8988T (cell line): ENCODE measurements at regions not wholly inside any gene's neighbourhood (a gene's known extent, or its start where the extent isn't known, plus 50 kb on each side); places are given as distances from the start of the nearest gene placed in this dataset.

Source experiments
- DNase-seq: peaks from one replicate; pipeline ENCODE4 v3.0.0; 2011

- no peak for DNase-seq
Measured at GRCh38 chr2:39515273-39515896, 78.3 kb upstream of the MAP4K3 start.

DNA sequence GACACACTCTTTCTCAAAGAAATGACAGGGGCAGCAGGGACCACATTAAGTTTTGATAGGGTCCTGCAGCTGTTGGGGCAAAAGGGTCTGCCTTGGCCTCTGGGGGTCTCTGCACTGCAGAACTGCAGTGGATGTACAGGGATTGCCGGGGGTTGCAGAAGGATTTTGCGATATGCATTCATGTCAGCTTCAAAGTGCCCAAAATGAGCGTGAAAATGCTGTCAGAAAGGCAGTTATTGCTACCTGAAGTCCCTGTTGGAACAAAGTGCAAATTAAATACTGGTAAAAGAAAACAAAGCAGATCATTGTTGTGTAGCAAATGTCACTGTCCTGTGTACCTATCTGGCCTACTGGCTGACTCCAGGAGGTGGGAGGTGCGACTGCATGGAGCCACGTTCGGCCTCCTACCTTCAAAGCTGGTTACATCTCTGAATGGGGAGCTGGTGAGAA, 78.8 kb upstream of the MAP4K3 start:
- no peak for DNase-seq

- no peak for DNase-seq
Measured at GRCh38 chr2:39516347-39517101, 79.4 kb upstream of the MAP4K3 start.

GRCh38 chr2:39517102-39517436, 80.0 kb upstream of the MAP4K3 start:
- no peak for DNase-seq

DNA sequence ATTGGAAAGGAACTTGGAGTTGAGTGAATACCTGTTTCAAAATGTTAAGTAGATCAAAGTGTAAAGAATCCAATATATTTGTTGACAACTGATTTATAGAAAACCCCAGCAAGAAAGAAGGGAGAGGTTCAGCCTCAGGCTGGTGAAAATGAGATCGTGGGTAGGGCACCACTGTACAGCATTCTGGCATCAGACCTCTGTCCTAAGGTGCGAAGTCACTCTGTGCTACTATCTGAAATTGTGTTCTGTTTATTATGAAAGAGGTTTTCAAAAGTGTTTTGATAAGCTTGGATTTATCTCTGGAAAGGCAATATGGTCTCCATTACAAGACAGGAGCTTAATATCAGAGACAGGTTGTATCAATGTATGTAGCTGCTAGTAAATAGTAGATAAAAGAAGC, 80.5 kb upstream of the MAP4K3 start:
- no peak for DNase-seq

DNA sequence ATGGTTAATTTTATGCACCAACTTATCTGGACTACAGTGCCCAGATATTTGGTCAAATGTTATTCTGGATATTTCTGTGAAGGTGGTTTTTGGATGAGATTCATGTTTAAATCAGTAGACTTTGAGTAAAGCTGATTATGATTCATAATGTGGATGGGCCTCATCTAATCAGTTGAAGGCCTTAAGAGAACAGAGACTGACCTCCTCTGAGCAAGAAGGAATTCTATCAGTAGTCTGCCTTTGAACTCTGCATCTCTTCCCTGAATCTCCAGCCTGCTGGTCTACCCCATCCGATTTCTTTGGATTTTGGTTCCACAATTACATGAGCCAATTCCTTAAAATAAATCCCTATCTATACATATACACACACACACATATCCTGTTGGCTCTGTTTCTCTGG, 82.8 kb upstream of the MAP4K3 start:
- DNase-seq: no peak

DNA sequence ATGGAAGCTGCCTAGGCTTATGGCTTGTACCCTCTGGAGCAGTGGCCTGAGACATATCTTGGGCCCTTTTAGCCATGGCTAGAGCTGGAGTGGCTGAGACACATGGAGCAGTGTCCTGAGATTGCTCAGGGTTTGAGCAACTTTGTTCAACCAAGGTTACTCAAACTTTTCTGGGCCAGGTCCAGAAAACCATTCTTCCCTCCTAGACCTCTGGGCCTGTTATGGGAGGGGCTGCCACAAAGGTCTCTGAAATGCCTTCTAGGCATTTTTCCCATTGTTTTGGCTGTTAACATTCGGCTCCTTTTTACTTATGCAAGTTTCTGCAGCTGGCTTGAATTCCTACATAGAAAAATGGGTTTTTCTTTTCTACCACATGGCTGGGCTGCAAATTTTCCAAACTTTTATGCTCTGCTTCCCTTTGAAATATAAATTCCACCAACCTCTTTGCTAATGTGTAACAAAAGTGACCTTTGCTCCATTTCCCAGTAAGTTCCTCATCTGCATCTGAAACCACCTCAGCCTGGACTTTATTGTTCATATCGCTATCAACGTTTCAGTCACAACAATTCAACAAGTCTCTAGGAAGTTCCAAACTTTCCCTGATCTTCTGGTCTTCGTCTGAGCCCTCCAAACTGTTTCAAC, 84.9 kb upstream of the MAP4K3 start:
- no peak for DNase-seq

DNA sequence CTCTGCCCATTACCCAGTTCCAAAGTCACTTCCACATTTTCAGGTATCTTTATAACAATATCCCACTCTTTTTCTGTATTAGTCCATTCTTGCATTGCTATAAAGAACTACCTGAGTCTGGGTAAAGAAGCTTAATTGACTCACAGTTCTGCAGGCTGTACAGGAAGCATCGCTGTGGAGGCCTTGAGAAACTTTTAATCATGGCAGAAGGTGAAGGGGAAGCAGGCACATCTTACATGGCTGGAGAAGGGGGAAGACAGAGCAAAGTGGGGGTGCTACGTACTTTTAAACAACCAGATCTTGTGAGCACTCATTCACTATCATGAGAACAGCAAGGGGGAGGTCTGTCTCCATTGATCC, 85.4 kb upstream of the MAP4K3 start:
- no peak for DNase-seq

DNA sequence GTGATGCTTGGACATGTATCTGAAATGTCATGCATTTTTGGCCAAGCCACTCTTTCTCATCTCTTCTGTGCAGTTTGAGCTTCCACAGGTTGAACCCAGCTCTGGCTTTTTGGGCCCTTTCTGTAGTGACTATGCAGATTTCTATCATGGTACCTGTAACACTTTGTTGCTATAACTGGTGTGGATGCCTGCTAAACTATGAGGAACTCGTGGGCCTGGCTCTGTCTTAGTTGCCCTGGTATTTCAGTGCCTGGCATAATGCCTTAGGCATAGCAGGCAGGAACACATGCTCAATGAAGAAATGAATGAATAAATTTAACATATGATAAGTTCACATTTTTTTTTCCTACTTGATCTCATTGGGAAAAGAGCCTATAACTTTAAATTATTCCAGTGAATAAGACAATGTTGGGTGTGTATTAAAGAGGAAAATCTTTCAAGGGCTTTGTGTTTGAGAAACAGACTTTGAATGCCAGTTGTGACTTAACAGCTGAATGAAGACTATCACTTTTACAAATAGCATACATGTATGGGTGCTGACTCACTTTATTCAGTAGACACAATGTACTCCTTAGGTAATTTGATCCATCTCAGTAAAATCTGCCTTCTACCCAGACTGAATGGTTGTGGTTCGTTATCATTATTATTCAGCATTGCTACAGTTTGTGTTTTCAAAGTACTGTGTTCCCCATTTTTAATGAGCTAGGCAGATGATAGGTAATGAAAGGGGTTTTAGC, 86.4 kb upstream of the MAP4K3 start:
- no peak for DNase-seq

- DNase-seq: no peak
Measured at GRCh38 chr2:39524061-39524460, 87.0 kb upstream of the MAP4K3 start.

DNA sequence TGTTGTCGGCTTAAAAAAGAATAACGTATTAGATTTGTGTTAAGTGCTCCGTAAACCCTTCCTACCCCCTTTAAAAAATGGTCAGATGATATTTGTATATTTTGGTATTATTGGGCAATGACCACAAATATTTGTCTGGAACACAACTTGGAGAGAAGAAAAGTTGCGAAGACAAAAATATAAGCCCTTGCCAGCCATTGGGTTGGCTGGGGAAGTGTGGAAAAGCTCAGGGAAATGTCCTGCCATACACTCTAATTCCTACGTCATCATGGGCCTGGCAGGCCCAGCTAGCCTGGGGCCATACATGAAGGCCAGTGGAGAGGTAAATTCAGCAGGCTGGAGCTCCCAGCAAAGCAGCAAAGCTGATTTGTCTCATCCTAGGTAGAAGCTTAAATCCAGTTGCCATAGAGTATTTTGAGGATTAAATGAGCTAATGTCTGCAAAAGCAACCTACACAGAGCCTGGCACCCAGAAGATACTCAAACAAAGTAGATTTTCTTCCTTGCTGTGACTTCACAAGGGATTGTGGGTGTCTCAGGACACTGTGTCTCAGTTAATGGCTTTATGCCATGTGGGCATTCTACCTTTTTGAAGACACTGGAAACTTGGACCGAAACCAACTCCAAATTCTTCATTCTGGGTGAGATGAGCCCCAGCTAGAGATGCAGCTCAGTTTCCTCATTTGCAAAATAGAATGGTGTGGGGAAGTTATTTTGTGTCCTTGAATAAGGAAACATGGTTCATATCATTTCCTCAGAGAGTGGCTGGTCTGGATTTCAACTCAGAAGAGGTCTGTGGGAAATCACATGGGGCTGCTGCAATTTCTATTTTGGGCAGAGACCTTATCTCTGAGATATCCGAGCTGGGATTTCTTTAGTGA, 87.9 kb upstream of the MAP4K3 start:
- no peak for DNase-seq

- no peak for DNase-seq
Measured at GRCh38 chr2:39525636-39526412, 88.7 kb upstream of the MAP4K3 start.

DNA sequence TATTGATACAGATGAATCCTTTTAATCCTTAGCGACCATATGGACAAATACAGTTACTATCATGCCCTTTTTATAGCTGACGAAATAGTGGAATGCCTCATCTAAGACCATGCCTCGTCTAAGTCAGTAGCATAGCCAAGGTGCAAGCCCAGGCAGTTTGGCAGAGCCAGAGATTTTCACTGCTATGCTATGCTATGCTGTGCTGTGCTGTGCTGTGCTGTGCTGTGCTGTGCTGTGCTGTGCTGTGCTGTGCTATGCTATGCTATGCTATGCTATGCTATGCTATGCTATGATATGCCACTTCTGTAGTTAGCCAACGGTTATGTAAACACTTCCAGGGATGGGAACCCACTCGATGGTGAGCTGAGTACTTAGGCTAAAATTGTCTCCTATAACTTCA, 91.6 kb upstream of the MAP4K3 start:
- DNase-seq: no peak

DNA sequence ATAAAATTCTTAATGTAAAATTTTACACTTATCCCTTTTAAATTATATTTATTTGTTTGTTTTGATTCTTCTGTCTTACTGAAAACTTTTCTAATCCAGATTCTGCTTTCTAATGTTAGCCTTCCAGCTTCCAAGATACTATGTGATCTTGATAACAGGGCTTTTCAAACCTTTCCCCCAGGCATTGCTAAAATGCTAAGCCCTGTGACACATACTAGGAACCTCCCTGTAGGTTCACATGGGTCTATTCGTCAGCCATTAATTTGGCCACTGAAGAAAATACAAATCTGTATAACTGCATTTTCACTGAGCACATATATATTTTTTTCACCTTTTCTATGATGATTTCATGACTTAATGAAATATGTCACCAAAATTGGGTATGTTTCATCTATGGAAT, 92.8 kb upstream of the MAP4K3 start:
- no peak for DNase-seq

GRCh38 chr2:39530411-39530866, 93.4 kb upstream of the MAP4K3 start:
- DNase-seq: no peak

DNA sequence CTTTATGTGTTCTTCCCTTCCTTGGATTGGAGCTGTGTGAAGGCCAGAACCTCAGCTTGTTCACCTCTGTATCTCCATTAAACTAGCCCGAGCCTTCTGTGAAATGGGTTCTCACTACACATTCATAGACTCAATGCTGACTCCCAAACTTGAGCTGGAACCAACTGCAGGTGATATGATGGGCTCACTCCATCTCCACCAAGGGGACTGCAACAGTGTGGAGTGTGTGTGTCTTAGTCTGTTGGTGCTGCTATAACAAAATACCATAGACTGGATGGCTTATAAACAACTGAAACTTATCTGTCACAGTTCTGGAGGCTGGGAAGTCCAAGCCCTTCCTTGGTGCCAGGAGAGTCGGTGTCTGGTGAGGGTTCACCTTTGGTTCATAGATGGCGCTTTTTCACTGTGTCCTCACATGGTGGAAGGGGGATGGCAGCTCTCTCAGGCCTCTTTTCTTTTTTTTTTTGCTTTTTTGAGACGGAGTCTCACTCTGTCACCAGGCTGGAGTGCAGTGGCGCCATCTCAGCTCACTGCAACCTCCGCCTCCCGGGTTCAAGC, 94.2 kb upstream of the MAP4K3 start:
- DNase-seq: no peak

GRCh38 chr2:39532933-39533332, 95.8 kb upstream of the MAP4K3 start:
- DNase-seq: no peak

DNA sequence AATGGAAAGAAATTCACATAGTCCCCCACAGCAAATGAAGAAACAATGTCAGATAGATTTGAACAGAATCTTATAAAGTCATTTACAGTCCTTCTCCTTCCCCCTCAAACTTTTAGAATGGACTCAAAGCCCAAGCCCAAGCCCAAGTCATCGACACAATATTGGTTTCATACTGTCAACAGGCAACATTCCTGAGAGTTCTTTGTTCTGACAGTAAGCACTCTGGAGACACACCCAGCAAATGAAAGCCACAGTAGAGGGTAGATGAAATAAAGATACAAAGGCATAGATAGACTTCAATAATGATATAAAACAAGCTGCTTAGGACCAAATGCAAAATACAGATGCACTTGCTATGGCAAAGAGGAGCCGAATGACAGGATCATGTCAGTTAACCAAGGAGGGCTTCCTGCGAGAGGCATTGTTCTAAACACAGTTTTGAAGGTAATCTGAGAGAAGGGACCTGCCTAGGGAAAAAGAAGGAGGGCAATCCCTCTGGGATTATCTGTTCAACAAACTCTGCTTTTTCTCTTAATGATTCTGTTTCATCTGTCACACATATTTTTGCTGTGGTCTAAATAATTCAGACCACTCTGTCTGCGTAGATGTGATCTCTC, 97.1 kb upstream of the MAP4K3 start:
- no peak for DNase-seq

- DNase-seq: no peak
Measured at GRCh38 chr2:39535636-39536185, 98.6 kb upstream of the MAP4K3 start.

- DNase-seq: no peak
Measured at GRCh38 chr2:39537150-39537549, 100.1 kb upstream of the MAP4K3 start.

DNA sequence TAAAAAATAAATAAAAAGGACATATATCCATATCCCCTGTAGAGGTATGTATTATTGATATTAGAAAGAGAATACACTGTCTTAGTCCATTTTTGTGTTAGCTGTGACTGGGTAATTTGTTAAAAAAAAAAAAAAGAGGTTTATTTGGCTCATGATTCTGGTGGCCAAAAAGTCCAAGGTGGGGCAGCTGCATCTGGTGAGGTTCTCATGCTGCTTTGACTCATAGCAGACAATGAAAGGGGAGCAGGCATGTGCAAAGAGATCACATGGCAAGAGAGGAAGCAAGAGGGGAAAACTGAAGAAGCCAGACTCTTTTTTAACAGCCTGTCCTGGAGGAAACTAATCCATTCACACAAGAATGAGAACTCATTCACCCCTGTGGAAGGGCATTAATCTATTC, 101.6 kb upstream of the MAP4K3 start:
- DNase-seq: no peak
